ENCODE measurements at regions not wholly inside any gene's neighbourhood (a gene's known extent, or its start where the extent isn't known, plus 50 kb on each side); places are given as distances from the start of the nearest gene placed in this dataset.

DNA sequence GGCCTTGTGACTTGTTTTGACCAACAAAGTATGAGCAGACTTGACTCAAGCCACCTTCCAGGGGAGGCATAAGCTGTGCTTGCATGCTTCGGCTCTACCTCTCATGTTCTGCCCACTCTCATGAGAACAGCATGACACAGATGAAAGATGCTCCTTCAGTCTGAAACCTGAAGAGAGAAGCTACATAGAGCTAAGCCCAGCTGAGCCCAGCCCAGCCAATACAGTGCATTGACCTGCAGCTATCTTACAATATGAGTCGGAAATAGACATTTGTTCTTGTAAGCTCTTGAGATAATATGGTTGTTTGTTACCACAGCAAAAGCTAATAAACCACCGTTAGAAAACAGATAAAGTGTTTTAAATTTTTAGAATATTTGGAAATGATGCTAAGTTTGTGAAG lies 426.7 kb upstream of the PKDCC start:
- Histone ChIP-seq H3K4ac (ENCODE audit: low read depth, low read length) (no peak overlapping the region), H2BK12ac (ENCODE audit: low read length) (no peak overlapping the region), H4K91ac (ENCODE audit: low read depth, low read length) (no peak overlapping the region), H3K36me3 (ENCODE audit: control insufficient read depth in 1 of 2, insufficient read depth in 2 of 2, low read length in 2 of 2) (no peaks in the 10 kb centered on the region), H2BK120ac (ENCODE audit: insufficient read depth, low read length, poor library complexity) (no peak overlapping the region), H2AK5ac (ENCODE audit: low read length) (no peak overlapping the region), H3K27me3 (ENCODE audit: insufficient read depth, low read length) (no peaks in the 10 kb centered on the region), H3K4me1 (ENCODE audit: control insufficient read depth in 1 of 2, insufficient read depth in 2 of 2, low read length in 2 of 2) (no peaks in the 10 kb centered on the region), H3K27ac (ENCODE audit: low read depth, low read length) (no peak overlapping the region), H3K23ac (ENCODE audit: low read length) (no peak overlapping the region), H3K4me3 (ENCODE audit: low read depth, low read length) (no peak overlapping the region), H3K79me2 (ENCODE audit: control insufficient read depth, insufficient read depth, low read length, poor library complexity) (no peaks in the 10 kb centered on the region), H2BK5ac (ENCODE audit: low read depth, low read length, poor library complexity) (no peak overlapping the region), H4K8ac (ENCODE audit: low read depth, low read length) (no peak overlapping the region), H3K14ac (ENCODE audit: low read length) (no peak overlapping the region), H3K9me3 (ENCODE audit: insufficient read depth, low read depth, low read length) (no peaks in the 10 kb centered on the region), H3K79me1 (ENCODE audit: low read length) (no peaks in the 10 kb centered on the region), H2AFZ (ENCODE audit: insufficient read depth, low read length, poor library complexity) (no peak overlapping the region), H4K12ac (ENCODE audit: low read depth, low read length) (no peak overlapping the region), H3K4me2 (ENCODE audit: low read length) (no peak overlapping the region), H3K9ac (ENCODE audit: low read length) (no peak overlapping the region), H3K18ac (ENCODE audit: low read length) (no peak overlapping the region)
- whole genome bisulfite sequencing (ENCODE audit: extremely low coverage, insufficient coverage, insufficient read length): no CpG with 5 or more reads among the region's 3 CpGs
- no peak for DNase-seq

GRCh38 chr2:41621563-41621962 lies 426.3 kb upstream of the PKDCC start:
- Histone ChIP-seq H2BK5ac (ENCODE audit: low read depth, low read length, poor library complexity) (no peak overlapping the region), H4K91ac (ENCODE audit: low read depth, low read length) (no peak overlapping the region), H3K14ac (ENCODE audit: low read length) (no peak overlapping the region), H3K4me1 (ENCODE audit: control insufficient read depth in 1 of 2, insufficient read depth in 2 of 2, low read length in 2 of 2) (no peaks in the 10 kb centered on the region), H3K4me3 (ENCODE audit: low read depth, low read length) (no peak overlapping the region), H3K4me2 (ENCODE audit: low read length) (no peak overlapping the region), H4K12ac (ENCODE audit: low read depth, low read length) (no peak overlapping the region), H2AFZ (ENCODE audit: insufficient read depth, low read length, poor library complexity) (no peak overlapping the region), H3K79me2 (ENCODE audit: control insufficient read depth, insufficient read depth, low read length, poor library complexity) (no peaks in the 10 kb centered on the region), H2BK12ac (ENCODE audit: low read length) (no peak overlapping the region), H2AK5ac (ENCODE audit: low read length) (no peak overlapping the region), H3K18ac (ENCODE audit: low read length) (no peak overlapping the region), H3K4ac (ENCODE audit: low read depth, low read length) (no peak overlapping the region), H3K23ac (ENCODE audit: low read length) (no peak overlapping the region), H3K9ac (ENCODE audit: low read length) (no peak overlapping the region), H3K9me3 (ENCODE audit: insufficient read depth, low read depth, low read length) (no peaks in the 10 kb centered on the region), H2BK120ac (ENCODE audit: insufficient read depth, low read length, poor library complexity) (no peak overlapping the region), H3K27ac (ENCODE audit: low read depth, low read length) (no peak overlapping the region), H3K36me3 (ENCODE audit: control insufficient read depth in 1 of 2, insufficient read depth in 2 of 2, low read length in 2 of 2) (no peaks in the 10 kb centered on the region), H4K8ac (ENCODE audit: low read depth, low read length) (no peak overlapping the region), H3K27me3 (ENCODE audit: insufficient read depth, low read length) (no peaks in the 10 kb centered on the region), H3K79me1 (ENCODE audit: low read length) (no peaks in the 10 kb centered on the region)
- DNase-seq: no peak
- WGBS (ENCODE audit: extremely low coverage, insufficient coverage, insufficient read length): no CpG with 5 or more reads among the region's 3 CpGs

DNA sequence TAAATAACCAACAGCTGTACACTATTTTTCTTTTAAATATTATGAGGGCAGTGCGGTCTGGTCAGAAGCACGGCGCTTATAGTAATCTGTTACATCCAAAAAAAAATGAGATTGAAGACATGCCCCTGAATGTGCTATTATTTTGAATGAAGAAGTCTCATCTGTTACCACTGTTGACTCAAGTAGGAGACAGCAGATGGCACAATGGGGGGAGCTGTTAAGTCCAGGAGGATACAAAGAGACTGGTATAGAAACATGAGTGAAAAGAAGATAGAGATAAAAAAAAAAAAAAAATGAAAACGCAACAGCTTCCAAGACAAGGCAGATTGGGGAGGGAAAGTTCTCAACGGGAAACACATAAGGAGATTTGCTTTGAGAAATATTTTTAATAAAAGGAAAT lies 425.5 kb upstream of the PKDCC start:
- DNase-seq: no peak
- no peaks in the 10 kb centered on the region for H3K79me2 ChIP-seq (ENCODE audit: control insufficient read depth, insufficient read depth, low read length, poor library complexity)
- no CpG with 5 or more reads among the region's 5 CpGs for WGBS (ENCODE audit: extremely low coverage, insufficient coverage, insufficient read length)
- H3K18ac ChIP-seq (ENCODE audit: low read length): no peak overlapping the region
- H2AFZ ChIP-seq (ENCODE audit: insufficient read depth, low read length, poor library complexity): no peak overlapping the region
- H3K79me1 ChIP-seq (ENCODE audit: low read length): no peaks in the 10 kb centered on the region
- no peak overlapping the region for H2BK120ac ChIP-seq (ENCODE audit: insufficient read depth, low read length, poor library complexity)
- H2BK5ac ChIP-seq (ENCODE audit: low read depth, low read length, poor library complexity): no peak overlapping the region
- no peak overlapping the region for H3K23ac ChIP-seq (ENCODE audit: low read length)
- H3K9me3 ChIP-seq (ENCODE audit: insufficient read depth, low read depth, low read length): no peaks in the 10 kb centered on the region
- no peak overlapping the region for H3K4ac ChIP-seq (ENCODE audit: low read depth, low read length)
- H3K14ac ChIP-seq (ENCODE audit: low read length): no peak overlapping the region
- H3K4me1 ChIP-seq (ENCODE audit: control insufficient read depth in 1 of 2, insufficient read depth in 2 of 2, low read length in 2 of 2): no peaks in the 10 kb centered on the region
- H3K4me3 ChIP-seq (ENCODE audit: low read depth, low read length): no peak overlapping the region
- no peak overlapping the region for H4K91ac ChIP-seq (ENCODE audit: low read depth, low read length)
- H2AK5ac ChIP-seq (ENCODE audit: low read length): no peak overlapping the region
- H3K9ac ChIP-seq (ENCODE audit: low read length): no peak overlapping the region
- H3K27me3 ChIP-seq (ENCODE audit: insufficient read depth, low read length): no peaks in the 10 kb centered on the region
- H4K12ac ChIP-seq (ENCODE audit: low read depth, low read length): no peak overlapping the region
- H4K8ac ChIP-seq (ENCODE audit: low read depth, low read length): no peak overlapping the region
- H3K4me2 ChIP-seq (ENCODE audit: low read length): no peak overlapping the region
- H3K27ac ChIP-seq (ENCODE audit: low read depth, low read length): no peak overlapping the region
- H2BK12ac ChIP-seq (ENCODE audit: low read length): no peak overlapping the region
- no peaks in the 10 kb centered on the region for H3K36me3 ChIP-seq (ENCODE audit: control insufficient read depth in 1 of 2, insufficient read depth in 2 of 2, low read length in 2 of 2)

GRCh38 chr2:41626936-41627335 lies 420.9 kb upstream of the PKDCC start:
- no CpG with 5 or more reads among the region's 2 CpGs for WGBS (ENCODE audit: extremely low coverage, insufficient coverage, insufficient read length)
- Histone ChIP-seq H4K91ac (ENCODE audit: low read depth, low read length) (no peak overlapping the region), H3K4ac (ENCODE audit: low read depth, low read length) (no peak overlapping the region)

More at GRCh38 chr2:41626936-41627335, 420.9 kb upstream of the PKDCC start:
- Histone ChIP-seq H2BK12ac (ENCODE audit: low read length) (no peak overlapping the region), H3K36me3 (ENCODE audit: control insufficient read depth in 1 of 2, insufficient read depth in 2 of 2, low read length in 2 of 2) (no peaks in the 10 kb centered on the region), H3K27ac (ENCODE audit: low read depth, low read length) (no peak overlapping the region), H3K79me1 (ENCODE audit: low read length) (no peaks in the 10 kb centered on the region), H3K14ac (ENCODE audit: low read length) (no peak overlapping the region), H3K4me2 (ENCODE audit: low read length) (no peak overlapping the region), H3K9ac (ENCODE audit: low read length) (no peak overlapping the region), H2BK120ac (ENCODE audit: insufficient read depth, low read length, poor library complexity) (no peak overlapping the region), H3K27me3 (ENCODE audit: insufficient read depth, low read length) (no peaks in the 10 kb centered on the region), H4K12ac (ENCODE audit: low read depth, low read length) (no peak overlapping the region), H3K4me1 (ENCODE audit: control insufficient read depth in 1 of 2, insufficient read depth in 2 of 2, low read length in 2 of 2) (no peaks in the 10 kb centered on the region), H3K79me2 (ENCODE audit: control insufficient read depth, insufficient read depth, low read length, poor library complexity) (no peaks in the 10 kb centered on the region), H4K8ac (ENCODE audit: low read depth, low read length) (no peak overlapping the region), H3K9me3 (ENCODE audit: insufficient read depth, low read depth, low read length) (no peaks in the 10 kb centered on the region), H3K23ac (ENCODE audit: low read length) (no peak overlapping the region), H2AFZ (ENCODE audit: insufficient read depth, low read length, poor library complexity) (no peak overlapping the region), H2AK5ac (ENCODE audit: low read length) (no peak overlapping the region), H3K4me3 (ENCODE audit: low read depth, low read length) (no peak overlapping the region), H2BK5ac (ENCODE audit: low read depth, low read length, poor library complexity) (no peak overlapping the region), H3K18ac (ENCODE audit: low read length) (no peak overlapping the region)
- DNase-seq: peak; percentile 12 to 71

Measured in trophoblast cell (in vitro differentiated cells and primary cell).